COLO668 (cell line): ENCODE measurements at regions not wholly inside any gene's neighbourhood (a gene's known extent, or its start where the extent isn't known, plus 50 kb on each side); places are given as distances from the start of the nearest gene placed in this dataset.

Experiments
- DNase-seq: peaks from one replicate; lab custom pipeline; 2025; ENCODE audit not compliant: unreplicated experiment; lab: John Stamatoyannopoulos, UW

DNA sequence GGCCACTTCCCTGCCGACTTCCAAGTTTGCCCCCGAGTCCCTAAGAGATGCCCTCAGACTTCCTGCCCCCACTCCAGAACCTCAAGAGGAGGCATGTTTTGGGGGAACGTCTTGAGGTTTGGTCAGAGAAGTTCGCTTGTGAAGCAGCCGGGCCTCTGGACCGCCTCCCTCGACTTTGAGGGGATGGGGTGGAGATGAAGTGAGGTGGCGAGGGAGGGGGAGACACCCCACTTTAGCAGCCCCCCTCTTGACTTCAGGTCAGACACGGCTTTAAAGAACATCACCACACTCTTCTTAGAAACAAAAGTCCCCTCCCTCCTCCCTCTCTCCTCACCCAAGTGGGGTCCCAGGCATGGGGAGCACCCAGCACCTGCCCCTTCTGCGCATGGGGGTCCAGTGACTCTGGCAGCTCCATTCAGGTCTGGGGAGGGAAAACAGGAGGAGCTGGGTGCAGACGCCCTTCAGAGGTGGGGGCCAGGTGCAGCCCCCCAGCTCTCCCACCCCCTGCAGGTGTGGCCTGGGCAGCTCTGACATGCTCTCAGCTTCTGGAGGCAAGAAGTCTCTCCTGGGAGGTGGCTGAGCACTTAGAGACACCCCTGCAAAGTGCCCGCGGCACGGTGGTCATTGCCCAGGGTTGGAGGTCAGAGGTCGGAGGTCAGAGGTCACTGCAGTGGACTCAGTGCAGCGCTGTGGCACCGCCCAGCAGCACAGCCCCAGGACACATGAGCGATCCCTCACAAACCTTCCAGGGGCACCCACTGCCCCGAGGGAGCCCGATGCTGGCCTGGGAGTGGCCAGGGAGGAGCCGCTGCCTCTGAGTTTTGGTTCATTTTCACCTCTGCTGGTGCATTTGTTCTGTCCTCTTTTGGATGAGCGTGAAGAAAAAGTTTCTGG lies 108.8 kb downstream of the CPZ start:
- DNase-seq = no peak

DNA sequence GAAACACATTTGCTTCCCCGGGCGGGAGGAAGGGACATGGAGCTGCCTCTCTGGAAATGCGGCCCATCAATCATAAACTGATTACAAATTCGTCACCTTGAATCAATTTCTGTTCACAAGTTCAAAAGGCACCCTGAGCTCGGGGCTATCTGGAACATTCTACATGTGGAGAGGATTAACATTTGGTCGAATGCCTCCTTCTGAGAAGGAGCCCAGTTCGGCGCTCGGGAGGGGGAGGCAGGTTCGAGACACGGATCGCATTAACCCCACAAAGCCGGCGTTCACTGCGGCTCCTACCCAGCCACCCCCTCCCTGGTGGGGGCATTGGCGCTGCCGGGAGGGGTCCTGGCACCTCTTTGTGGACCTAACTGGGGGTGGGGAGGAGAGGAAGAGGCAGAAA lies 108.0 kb downstream of the CPZ start:
- DNase-seq = no peak

DNA sequence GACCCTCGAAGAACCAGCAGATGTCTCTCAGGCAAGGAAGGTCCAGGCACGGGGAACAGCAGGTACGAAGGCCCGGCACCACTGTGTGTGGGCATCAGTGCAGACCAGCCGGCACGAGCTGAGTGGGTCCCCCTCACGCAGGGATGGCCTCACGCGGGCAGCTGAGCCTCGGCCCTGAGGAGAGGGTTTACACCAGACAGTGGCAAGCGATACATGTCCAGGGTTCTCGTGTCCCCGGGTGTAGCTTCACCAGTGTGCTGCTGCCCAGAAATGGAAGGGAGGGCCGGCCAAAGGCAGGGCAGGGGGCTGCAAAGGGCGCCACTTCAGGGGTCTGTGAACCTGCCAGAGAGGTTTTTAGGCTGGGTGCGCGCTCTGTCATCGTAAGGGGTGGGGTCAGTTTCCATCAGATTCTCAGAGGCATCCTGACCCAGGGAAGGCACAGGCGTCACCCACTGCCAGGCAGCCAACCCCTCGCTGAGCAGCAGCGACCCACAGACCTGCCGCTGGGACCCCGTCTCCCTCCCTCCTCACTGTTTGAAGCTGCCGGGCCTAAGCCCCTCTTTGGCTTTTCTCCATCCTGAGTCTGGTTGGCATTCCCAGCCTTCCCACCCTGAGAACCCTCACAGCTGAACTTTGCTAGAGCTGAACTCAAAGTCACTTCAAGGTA lies 107.0 kb downstream of the CPZ start:
- no peak for DNase-seq

DNA sequence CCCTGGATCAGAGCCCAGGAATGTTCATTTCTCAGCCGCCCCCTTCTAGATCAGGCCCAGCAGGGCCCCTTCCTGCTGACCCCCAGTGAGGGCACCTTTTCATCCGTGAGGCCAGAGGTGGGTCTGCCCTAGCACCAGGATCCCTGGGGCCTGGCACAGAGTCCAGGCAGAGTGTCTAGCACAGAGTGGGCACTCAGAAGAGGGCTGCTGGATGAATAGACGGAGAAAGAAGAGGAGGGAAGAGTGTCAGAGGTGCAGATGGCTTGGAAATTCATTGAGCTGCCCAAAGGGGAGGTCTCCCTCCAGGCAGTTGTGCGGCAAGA lies 106.5 kb downstream of the CPZ start:
- DNase-seq = no peak

DNA sequence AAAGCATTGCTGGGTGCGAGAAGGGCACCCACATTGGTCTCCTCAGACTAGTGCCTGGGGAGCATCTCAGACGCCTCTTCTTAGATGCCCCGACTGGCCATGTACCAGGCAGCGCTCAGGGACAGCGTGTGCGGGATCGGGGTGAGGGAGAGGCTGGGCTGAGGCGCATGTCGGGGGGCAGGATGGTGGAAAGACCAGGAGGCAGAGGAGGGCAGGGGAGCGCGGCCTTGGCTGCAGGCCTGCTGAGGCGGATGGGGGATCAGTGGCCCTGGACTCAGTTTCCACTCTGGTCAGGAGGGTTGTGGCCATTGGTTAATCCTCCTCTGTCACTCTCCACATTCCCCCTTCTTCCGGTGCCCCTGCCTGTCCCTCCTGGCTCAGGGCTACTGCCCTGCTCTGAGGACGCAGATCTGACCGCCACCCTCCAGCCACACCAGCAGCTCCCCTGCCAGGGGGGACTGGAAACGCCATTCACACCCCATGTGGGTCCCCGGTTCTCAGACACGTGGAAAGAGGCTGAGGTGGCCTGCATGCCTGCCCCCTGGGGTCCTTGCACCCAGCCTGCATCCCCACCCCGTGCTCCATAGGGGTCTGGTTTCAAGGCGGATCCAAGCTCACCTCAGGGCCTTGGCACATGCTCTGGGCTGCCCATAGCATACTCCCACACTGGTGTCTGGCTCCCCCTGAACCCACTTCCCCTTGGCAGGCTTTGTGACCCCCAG lies 105.9 kb downstream of the CPZ start:
- DNase-seq = no peak

DNA sequence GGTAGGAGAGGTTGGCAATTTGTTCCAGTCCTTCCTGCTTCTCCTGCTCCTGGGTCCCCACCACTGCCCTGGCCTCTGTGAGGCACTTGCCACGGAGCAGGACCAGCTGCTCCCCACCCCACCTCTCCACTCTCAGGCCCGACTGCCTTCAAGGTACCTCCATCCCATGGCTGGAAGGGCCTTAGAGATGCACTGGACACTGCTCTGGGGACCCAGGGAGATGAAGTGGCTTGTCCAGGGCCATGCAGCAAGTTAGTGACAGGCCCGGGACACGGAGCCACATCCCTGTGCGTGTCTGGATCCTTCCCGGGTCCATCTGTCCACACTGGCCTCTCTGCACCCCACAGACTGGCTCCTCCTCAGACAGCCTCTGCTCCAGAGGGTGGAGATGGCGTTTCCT lies 105.3 kb downstream of the CPZ start:
- DNase-seq = no peak

DNA sequence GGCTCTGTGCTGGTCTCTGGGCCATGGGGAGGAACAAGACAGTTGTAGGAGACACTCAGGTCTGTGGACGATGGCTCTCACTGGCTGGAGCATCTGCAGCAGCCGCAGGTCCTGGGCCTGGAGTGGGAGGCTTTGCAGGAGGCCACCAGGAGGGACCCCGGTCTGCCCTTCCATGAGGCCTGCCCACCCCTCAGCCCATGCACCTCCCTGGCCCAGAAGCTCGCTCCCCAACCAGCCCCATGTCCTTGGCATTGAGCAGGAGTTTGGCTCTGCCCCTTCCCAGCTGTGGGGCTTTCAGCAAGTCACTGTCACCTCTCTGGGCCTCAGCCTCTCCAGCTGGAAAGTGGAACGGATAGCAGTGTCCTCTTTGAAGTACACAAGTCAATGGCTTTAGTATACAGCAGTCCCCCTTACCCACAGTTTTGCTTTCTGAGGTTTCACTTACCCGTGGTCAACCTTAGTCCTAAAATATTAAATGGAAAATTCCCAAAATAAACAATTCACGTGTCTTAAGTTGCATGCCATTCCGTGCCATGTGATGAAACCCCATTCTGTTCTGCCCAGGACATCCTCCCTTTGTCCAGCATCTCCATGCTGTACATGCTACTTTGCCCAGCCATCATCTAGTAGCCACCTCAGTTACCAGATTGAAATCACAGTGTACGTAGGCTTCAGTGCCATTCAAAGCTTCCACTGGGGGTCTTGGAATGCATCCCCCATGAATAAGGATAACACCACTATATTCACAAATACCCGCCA lies 104.0 kb downstream of the CPZ start:
- no peak for DNase-seq

DNA sequence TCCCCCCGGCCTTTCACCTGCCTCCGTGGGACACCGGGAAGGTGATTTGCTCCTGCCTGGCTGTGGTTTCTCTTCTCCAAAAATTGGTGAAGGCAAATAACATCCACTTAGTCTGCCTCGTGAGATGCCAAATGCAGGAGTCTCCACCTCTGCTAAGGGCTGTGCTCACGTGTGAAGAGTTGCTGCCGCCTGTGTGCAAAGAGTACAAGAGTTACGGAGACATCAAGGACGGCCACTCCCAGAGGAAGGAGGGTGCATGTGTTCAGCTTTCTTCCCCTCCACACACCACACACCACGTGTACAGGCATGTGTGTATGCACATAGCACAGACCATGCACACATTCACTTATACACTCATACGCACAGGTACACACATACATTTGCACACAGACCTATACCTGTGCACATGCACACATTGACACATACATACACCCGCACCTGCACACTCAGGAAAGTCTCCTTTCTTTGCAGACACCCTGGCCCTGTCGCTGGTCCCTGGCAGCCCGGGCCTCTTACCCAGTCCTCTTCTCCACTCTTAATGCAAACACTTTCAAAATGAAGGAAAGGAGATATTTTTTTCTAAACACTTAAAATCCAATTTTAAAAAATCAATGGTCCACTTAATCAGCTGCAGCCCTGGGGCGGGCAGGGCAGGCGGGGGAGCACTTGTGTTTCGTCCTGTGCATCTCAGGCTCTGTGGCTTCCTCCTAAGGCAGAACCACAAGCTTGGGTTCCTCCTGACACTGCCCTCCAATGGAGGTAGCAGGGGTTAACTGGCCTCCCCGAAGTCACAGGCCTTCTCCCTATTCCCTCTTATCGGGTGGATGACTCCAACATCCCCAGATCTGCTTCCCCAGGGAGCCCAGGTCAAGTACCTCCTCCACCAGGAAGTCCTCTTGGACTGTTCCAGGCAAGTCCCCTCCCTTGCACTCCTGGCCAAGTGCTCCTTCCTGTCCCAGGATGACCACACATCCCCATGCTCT lies 103.0 kb downstream of the CPZ start:
- DNase-seq = no peak

DNA sequence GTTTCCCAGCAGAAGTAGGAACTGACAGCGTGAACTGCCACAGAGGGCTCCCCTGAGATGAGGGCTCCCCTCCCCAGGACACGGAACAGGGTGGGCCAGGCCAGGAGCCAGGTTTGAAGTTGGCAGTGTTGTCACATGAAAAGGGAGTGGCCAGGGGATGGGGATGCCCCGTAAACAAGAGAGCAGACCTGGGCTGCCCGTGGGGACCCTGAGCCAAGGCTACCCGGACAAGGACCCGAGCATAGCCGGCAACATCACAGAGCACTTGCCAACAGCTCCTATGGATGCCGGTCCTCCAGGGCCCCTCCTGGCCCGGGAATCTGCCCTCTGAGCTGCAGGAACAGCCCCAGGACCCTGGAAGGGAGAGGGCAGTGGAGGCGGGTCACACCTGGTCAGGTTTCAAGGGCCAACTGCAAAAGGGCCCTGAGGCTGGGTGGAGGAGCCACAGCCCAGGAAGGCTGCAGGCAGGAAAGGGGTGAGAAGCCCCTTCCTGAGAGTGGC lies 102.1 kb downstream of the CPZ start:
- DNase-seq = no peak

DNA sequence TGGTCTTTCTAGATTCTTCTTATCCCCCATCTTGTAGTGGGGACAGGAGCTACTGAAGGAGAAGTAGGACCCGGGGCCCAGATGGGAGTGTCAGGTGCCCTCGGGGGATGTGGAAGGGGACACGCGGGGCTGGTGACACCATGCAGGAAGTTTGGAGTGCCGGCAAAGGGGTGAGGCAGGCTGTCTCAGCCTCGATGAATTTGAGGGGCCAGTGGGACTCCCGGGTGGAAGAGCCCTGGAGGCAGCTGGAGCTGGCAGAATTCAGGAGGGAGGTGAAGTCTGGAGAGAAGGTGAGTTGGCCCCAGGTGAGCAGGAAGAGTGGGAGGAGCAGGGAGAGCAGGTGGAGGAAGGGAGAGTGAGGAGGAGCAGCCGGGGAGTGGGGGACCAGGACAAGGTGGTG lies 101.7 kb downstream of the CPZ start:
- DNase-seq = no peak

DNA sequence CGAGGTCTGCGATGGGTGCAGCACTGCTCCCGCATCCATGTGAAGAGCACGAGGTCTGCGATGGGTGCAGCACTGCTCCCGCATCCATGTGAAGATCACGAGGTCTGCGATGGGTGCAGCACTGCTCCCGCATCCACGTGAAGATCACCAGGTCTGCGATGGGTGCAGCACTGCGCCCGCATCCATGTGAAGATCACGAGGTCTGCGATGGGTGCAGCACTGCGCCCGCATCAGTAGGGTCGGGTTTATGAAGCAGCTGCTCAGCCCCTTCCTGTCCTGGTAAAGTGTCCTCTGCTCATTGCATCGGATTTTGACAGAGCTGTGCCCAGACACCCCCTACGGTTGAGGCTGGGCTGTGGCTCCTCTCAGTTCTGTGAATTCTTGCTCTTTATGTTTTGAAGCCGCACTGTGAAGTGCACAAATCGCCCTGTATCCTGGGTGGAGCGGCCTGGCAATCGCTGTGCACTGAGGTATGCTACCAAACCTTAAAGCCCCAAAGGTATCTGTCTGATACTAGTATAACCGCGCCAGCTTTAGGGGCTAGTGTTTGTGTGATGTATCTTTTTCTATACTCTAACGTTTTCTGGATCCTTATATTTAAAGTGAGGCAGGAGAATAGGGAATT lies 98.7 kb downstream of the CPZ start:
- DNase-seq = no peak

DNA sequence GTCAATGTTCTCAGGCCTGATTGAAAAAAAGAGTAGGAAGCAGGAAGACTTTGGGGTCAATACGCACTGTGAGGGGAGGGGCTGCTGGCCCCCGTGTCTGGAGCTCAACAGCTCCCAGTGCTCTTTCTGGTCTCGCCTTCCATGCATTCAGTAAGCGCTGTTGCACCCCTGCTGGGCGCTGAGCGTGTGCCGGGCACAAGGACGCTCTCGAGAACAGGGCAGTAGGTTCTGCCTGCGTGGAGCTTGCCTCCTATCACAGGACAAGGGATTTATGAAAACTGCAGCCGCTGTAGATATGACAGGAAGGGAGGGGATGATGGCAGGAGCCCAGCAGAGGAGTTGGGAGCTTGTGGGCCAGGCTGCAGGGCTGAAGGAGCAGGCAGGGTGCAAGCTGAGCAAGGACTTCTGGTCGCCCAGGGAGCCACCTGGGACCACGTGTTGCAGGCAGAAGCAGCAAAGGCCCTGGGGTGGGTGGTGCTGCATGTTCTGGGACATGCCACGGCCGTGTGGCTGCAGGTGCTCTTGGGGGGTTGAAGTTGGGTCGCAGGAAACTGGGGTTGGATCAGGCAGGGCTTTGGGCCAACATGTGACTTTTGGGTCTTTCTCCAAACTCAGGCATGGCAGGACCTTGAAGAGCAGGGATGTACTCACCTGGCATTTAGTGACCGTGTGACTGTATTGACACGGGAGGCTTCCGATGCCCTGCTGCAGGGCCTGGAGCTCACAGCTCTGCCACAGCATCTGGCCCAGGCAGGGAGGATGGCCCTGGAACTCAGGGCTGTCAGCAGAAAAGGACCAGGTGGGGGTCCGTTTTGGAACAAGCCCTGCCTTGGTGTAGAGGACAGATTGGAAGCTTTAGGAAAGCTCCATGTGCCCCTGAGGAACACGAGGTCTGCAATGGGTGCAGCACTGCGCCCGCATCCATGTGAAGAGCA lies 97.9 kb downstream of the CPZ start:
- no peak for DNase-seq

DNA sequence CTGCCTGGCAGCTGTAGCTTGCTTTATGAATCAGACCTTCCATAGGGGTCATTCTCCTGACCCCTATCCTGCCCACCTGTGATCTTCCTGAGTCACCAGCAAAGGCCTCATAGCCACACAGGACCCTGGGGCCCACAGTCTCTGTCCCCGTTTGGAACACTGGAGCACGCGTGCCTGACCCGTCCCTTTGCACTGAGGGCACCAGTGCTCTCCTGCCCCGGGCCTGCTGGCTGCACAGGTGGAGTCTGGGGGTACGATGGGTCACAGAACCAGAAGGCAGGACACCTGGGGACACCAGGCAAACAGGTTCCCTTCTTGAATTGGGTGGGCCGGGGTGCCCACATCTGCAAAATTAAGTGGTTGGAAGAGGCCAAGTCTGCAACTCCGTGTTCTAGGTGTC lies 97.2 kb downstream of the CPZ start:
- DNase-seq = no peak

DNA sequence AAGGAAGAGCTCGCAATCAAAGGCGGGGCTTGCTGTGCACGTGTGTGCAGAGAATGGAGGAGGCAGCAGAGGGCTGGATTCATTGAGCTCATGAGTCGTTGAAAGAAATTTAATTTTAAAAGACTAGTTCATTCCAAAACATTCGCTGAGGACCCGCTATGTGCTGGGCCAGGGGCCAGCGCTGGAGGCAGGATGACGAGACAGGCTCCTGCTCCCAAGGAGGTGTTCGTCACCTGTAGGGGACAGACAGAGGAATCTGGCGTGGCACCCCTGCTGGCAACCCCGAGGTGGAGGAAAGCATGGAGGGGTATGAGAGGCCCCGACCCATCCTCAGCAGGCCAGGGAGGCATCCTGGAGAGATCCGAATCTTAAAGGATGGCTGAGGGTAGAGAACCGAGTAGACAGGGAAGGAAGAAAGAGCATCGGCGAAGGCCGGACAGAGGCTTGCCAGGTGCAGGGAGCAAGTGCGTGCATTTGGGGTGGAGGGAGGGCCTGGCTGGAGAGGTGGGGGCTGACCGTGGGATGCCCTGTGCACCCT lies 96.4 kb downstream of the CPZ start:
- no peak for DNase-seq

DNA sequence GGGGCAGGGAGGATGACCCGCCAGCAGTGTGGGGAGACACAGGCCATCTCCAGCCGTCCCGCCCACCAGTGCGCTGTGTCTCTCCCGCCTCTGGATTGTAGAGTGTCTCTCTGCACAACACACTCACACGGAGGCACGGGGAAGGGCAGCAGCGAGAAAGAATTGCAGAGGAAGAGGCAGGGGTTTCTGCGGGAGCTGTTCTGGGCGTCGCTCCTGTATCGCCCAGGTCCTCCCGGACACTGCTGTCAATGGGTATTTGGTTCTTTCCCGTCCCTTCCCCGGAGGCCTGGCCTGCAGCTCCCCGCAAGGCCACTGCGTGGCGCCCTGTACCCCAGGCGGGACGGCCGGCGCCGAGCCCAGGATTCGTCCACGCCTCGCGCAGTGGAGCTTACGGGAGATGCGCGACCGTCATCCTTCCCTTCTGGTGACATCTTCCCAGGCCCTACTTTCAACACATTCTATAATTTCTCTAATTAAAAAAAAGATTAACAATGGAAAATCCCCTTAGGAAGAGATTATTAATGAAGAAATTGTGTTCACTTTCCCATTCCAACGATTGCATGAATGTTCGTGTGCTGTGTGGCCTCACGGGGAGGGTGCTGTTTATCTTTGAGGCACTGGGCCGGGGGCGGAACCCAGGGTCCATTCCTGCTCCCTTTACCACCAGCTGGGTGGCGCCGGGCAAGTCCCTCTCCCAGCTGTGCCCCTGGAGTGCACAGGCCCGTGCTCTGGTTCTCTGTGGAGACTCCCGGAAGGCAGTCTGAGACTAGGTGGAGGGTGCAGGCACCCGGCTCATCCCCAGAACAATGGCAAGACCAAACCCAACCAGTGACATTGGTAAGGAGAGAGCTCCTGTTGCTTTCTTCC lies 95.7 kb downstream of the CPZ start:
- peak; percentile 3 for DNase-seq

DNA sequence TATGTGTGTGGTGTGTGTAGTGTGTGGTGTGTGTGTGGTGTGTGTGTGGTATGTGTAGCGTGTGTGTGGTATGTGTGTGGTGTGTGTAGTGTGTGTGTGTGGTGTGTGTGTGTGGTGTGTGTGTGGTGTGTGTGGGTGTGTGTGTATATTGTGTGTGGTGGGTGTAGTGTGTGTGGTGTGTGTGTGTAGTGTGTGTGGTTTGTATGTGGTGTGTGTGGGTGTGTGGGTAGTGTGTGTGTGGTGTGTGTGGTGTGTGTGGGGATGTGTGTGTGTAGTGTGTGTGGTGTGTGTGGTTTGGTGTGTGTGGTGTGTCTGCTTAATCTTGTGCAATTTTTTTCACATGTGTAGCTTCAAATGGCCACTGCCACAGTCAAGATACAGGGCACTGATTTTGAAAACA lies 94.5 kb downstream of the CPZ start:
- DNase-seq = no peak

DNA sequence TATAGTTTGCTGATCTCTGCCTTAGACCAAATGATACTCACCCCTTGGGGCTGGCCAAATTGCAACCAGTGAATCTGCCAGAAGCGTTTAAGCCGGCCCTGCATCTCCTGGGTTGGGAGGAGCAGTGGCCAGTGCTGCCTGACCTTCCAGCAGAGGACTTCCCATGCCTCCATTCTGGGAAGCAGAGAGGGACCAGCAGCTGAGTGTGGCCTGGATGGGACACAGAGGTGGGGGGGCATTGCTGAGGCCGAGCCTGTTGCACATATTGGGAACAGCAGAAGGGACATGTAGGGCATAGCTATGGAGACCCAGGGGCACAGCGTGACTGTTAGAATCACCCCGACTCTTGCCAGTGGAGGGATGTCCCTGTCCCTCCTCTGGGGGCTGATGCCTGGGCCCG lies 93.3 kb downstream of the CPZ start:
- no peak for DNase-seq
